RWPE2 (cell line): ENCODE measurements at regions not wholly inside any gene's neighbourhood (a gene's known extent, or its start where the extent isn't known, plus 50 kb on each side); places are given as distances from the start of the nearest gene placed in this dataset.

Experiments used
- ATAC-seq: fragments of 200-7000 bp; cut with Tn5 transposase; 3 replicates; pipeline ENCODE4 v1.9.1; 2021; ENCODE audit warnings: low read depth
- DNase-seq: peaks from one replicate; pipeline ENCODE4 v3.0.0-alpha.2; 2020; ENCODE audit warnings: low spot score
- H3K27ac ChIP-seq: fragments of 450-650 bp; 2 replicates; pipeline ENCODE4 v1.5.1; 2017; ENCODE audit warnings: mild to moderate bottlenecking; ENCODE audit not compliant: poor library complexity, severe bottlenecking
- H3K27me3 ChIP-seq: fragments of 250-450 bp; sonication (Bioruptor Pico); 2 replicates; pipeline ENCODE4 v1.5.1; 2021; ENCODE audit warnings: mild to moderate bottlenecking, moderate library complexity; ENCODE audit not compliant: insufficient read depth, poor library complexity, severe bottlenecking
- H3K36me3 ChIP-seq: fragments of 250-450 bp; sonication (Bioruptor Pico); 2 replicates; pipeline ENCODE4 v1.5.1; 2020; ENCODE audit warnings: low read depth, mild to moderate bottlenecking, moderate library complexity
- H3K4me1 ChIP-seq: fragments of 250-450 bp; sonication (Bioruptor Pico); 2 replicates; pipeline ENCODE4 v1.5.1; 2021; ENCODE audit warnings: mild to moderate bottlenecking, moderate library complexity; ENCODE audit not compliant: insufficient read depth, poor library complexity, severe bottlenecking
- H3K4me3 ChIP-seq: fragments of 250-450 bp; sonication (Bioruptor Pico); 2 replicates; pipeline ENCODE4 v1.5.1; 2021; ENCODE audit warnings: mild to moderate bottlenecking, moderate library complexity; ENCODE audit not compliant: severe bottlenecking
- H3K9me3 ChIP-seq: fragments of 250-450 bp; sonication (Bioruptor Pico); 2 replicates; pipeline ENCODE4 v1.5.1; 2021; ENCODE audit warnings: mild to moderate bottlenecking, moderate library complexity; ENCODE audit not compliant: severe bottlenecking
- TF ChIP-seq, protein P1 (sequence below): fragments of 450-650 bp; IDR thresholded peaks from one replicate; pipeline ENCODE4 v1.5.1; 2017; ENCODE audit warnings: mild to moderate bottlenecking, moderate library complexity; ENCODE audit not compliant: poor library complexity, severe bottlenecking

DNA sequence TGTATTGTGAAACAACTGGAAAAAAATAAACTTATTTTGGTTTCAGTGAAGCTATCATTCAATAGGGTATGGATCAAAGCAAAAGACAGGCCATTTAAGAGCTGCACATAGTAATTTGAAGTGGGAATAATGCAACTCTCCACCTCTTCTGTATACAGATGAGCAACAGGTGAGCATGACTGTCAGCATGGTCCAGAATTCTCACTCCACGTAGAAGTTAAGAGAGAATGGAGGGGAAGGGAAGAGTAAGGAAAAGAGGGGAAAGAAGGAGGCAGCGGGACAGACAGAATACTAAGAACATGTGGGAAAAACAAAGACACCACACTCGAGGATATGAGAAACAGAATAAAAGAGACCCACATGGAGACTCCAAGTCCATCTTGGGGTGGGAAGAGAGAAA is 396.1 kb upstream of the GRIA1 start:
- TF ChIP-seq, protein P1, sequence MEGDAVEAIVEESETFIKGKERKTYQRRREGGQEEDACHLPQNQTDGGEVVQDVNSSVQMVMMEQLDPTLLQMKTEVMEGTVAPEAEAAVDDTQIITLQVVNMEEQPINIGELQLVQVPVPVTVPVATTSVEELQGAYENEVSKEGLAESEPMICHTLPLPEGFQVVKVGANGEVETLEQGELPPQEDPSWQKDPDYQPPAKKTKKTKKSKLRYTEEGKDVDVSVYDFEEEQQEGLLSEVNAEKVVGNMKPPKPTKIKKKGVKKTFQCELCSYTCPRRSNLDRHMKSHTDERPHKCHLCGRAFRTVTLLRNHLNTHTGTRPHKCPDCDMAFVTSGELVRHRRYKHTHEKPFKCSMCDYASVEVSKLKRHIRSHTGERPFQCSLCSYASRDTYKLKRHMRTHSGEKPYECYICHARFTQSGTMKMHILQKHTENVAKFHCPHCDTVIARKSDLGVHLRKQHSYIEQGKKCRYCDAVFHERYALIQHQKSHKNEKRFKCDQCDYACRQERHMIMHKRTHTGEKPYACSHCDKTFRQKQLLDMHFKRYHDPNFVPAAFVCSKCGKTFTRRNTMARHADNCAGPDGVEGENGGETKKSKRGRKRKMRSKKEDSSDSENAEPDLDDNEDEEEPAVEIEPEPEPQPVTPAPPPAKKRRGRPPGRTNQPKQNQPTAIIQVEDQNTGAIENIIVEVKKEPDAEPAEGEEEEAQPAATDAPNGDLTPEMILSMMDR: no peak
- Histone ChIP-seq H3K27ac (no peak overlapping the region), H3K4me3 (no peak overlapping the region), H3K27me3 (no peaks in the 10 kb centered on the region), H3K36me3 (no peaks in the 10 kb centered on the region), H3K4me1 (no peaks in the 10 kb centered on the region), H3K9me3 (no peaks in the 10 kb centered on the region)
- DNase-seq (no peak), ATAC-seq (no peak)

DNA sequence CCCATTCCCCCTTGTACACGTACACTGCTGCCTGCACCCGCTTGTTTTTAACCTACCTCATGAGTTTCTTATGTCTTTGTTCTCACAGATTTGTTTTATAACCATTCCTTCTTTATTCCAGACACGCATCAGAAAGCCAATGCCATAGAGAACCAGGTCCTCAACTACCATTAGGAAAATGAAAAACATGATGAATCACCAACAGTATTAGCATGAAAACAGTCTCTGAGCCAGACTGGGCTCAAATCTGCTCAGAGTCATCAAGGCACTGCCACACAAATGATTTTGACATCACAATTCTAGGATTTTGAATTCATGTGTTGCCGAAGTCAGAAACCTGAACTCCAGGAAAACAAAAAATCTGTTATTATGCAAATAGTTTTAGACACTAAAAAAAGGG is 394.1 kb upstream of the GRIA1 start:
- no peaks in the 10 kb centered on the region for H3K4me1 ChIP-seq
- TF ChIP-seq, protein P1: no peak
- H3K27ac ChIP-seq: no peak overlapping the region
- DNase-seq (no peak), ATAC-seq (no peak)
- no peaks in the 10 kb centered on the region for H3K36me3 ChIP-seq
- H3K9me3 ChIP-seq: no peaks in the 10 kb centered on the region
- H3K4me3 ChIP-seq: no peak overlapping the region
- no peaks in the 10 kb centered on the region for H3K27me3 ChIP-seq

DNA sequence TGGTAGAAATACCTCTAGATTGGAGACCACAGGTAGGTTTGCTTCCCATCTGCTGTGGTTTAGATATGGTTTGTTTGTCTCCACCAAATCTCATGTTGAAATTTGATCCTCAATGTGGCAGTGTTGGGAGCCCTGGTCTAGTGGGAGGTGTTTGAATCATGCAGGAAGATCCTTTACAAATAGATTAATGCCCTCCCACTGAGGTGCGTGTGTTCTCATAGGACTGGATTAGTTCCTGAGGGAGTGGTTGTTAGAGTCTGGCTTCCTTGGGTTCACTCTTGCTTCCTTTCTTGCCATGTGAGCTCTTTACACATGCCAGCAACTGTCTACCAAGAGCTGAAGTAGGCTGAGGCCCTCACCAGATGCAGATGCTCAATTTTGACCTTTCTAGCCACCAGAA is 391.1 kb upstream of the GRIA1 start:
- no peak for DNase-seq
- Histone ChIP-seq H3K27me3 (no peaks in the 10 kb centered on the region), H3K9me3 (no peaks in the 10 kb centered on the region), H3K4me1 (no peaks in the 10 kb centered on the region), H3K36me3 (no peaks in the 10 kb centered on the region), H3K27ac (no peak overlapping the region), H3K4me3 (no peak overlapping the region)
- ATAC-seq: 0 out of 3 replicates have a peak, but pooled peaks have one; percentile 29
- TF ChIP-seq, protein P1: no peak

DNA sequence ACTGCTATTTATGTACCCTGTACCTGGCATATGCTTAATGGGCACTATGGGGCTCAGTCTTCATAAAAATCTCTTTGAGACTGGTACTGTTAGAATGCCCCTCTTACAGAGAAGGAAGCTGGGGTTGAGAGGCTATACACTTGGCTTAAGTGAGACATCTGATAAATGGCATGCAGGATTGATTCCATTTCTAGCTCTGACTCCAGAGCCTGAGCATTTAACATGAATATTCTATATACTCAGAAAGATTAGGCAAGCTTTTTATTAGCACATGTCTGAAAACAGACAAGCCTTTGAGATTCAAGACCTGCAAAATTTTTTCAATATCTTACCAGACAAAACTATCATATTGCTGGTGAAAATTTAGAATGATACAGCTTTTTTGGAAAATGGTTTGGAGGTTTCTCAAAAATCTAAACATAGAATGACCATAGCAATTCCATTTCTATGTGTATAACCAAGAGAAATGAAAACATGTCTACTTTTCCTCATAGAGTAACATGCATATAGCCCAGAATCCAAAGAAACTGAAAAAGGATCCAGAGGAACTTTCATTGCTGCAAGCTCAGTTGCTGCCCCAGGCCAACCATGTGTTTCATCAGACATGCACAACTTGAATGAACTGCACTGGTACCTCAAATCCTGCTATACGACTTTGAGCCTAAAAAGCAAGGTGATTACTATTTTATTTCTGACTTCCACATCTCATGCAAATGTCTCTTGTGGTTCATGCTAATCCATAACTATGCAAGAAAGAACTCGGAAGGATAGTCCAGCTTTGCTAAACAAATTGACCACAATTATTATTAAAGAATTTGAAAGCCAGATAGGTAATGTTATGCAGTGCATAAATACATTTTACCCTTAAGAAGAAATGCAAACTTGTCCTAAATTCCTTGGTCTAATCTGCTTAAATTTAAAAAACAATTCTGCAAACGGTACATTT is 389.0 kb upstream of the GRIA1 start:
- H3K27ac ChIP-seq: no peak overlapping the region
- no peaks in the 10 kb centered on the region for H3K27me3 ChIP-seq
- no peaks in the 10 kb centered on the region for H3K4me1 ChIP-seq
- H3K9me3 ChIP-seq: no peaks in the 10 kb centered on the region
- DNase-seq (no peak), ATAC-seq (no peak)
- TF ChIP-seq, protein P1: no peak
- no peak overlapping the region for H3K4me3 ChIP-seq
- no peaks in the 10 kb centered on the region for H3K36me3 ChIP-seq

DNA sequence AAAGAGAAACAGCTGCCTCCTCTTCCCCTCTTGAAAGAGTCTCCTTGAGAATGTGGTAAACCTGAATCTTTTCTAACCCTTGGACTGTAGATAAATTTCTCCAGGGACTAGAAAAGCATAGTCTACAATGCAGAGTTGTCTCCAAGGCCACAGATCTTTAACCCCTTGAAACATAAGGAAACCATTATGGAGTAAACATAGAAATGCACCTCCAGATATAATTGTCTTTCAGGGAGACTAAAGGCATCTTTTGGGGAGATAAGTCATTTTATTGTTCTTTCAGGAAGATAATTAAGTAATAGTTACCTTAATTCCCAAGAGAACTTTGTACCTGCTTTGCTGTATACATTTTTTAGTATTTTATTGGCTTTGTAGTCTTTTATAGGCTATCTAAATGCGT is 373.6 kb upstream of the GRIA1 start:
- H3K36me3 ChIP-seq: no peaks in the 10 kb centered on the region
- DNase-seq: no peak
- H3K27me3 ChIP-seq: no peaks in the 10 kb centered on the region
- TF ChIP-seq, protein P1: no peak
- no peak overlapping the region for H3K4me3 ChIP-seq
- H3K27ac ChIP-seq: no peak overlapping the region
- no peaks in the 10 kb centered on the region for H3K9me3 ChIP-seq
- no peak for ATAC-seq
- no peaks in the 10 kb centered on the region for H3K4me1 ChIP-seq
